SU-DHL-6 (cell line): ENCODE measurements at regions not wholly inside any gene's neighbourhood (a gene's known extent, or its start where the extent isn't known, plus 50 kb on each side); places are given as distances from the start of the nearest gene placed in this dataset.

Experiments
- CTCF ChIP-seq: fragments of 200-600 bp; sonication (generic); IDR thresholded peaks from one replicate; pipeline ENCODE4 v1.5.1; 2017; ENCODE audit warnings: antibody characterized with exemption, mild to moderate bottlenecking, low read length, moderate library complexity; ENCODE audit not compliant: insufficient read depth, poor library complexity, severe bottlenecking
- EZH2phosphoT487 ChIP-seq: fragments of 200-600 bp; sonication (generic), shearing (Covaris generic); conservative IDR thresholded peaks from 2 replicates; pipeline ENCODE4 v1.6.1; 2018; ENCODE audit warnings: mild to moderate bottlenecking, antibody characterized with exemption, low read length, moderate library complexity, mixed read lengths

- TF ChIP-seq CTCF: no peak
- no peak for TF ChIP-seq EZH2phosphoT487
These were observed 209.1 kb upstream of the HCCS start for GRCh38 chrX:10902001-10902400.
